Mucosa of descending colon (tissue), 3 donors: ENCODE measurements at regions not wholly inside any gene's neighbourhood (a gene's known extent, or its start where the extent isn't known, plus 50 kb on each side); places are given as distances from the start of the nearest gene placed in this dataset.
"Not testable (repeated sequence)": the region's sequence is repeated elsewhere in the genome, so short reads cannot be mapped to it uniquely, and the experiment has no call there.

ENCODE experiments used
- ATAC-seq: fragments of 200-7000 bp; cut with Tn5 transposase; one replicate; pipeline ENCODE4 v1.9.1; 2020; ENCODE audit warnings: mild to moderate bottlenecking, moderate library complexity
- DNase-seq, 3 donors: peaks; one replicate each; pipeline ENCODE4 v3.0.0-alpha.2; 2020
- H3K36me3 ChIP-seq: fragments of 200-600 bp; one replicate; pipeline ENCODE4 v1.8.0; 2021; ENCODE audit warnings: low read depth, mild to moderate bottlenecking
- H3K4me1 ChIP-seq: fragments of 200-600 bp; one replicate; pipeline ENCODE4 v1.8.0; 2021; ENCODE audit warnings: low read depth, mild to moderate bottlenecking
- H3K4me3 ChIP-seq: fragments of 200-600 bp; one replicate; pipeline ENCODE4 v1.8.0; 2021; ENCODE audit warnings: mild to moderate bottlenecking
- H3K9me3 ChIP-seq: fragments of 200-600 bp; one replicate; pipeline ENCODE4 v1.8.0; 2021; ENCODE audit warnings: mild to moderate bottlenecking
- intact Hi-C, 2 donors: fragments of 100-400 bp; cut with DNase I in 1 of 2; cut with micrococcal nuclease in 1 of 2; formaldehyde crosslinking; loops; one replicate each; pipeline versions ENCODE4 v1.11.0 to v1.11.1; 2022; cut with DNase I, micrococcal nuclease
- TF ChIP-seq, protein P1 (sequence below): fragments of 200-600 bp; IDR thresholded peaks from one replicate; pipeline ENCODE4 v1.8.0; 2022; ENCODE audit warnings: antibody characterized with exemption, mild to moderate bottlenecking
- donor health status: DM: no; HTN: no; CAD: no; lungs with moderate emphysema.
- donor health status: DM: no; HTN: no; CAD: no.
- donor health status: DM: no; HTN: yes; CAD: no.

- no peak overlapping the region for H3K4me3 ChIP-seq
- TF ChIP-seq, protein P1, sequence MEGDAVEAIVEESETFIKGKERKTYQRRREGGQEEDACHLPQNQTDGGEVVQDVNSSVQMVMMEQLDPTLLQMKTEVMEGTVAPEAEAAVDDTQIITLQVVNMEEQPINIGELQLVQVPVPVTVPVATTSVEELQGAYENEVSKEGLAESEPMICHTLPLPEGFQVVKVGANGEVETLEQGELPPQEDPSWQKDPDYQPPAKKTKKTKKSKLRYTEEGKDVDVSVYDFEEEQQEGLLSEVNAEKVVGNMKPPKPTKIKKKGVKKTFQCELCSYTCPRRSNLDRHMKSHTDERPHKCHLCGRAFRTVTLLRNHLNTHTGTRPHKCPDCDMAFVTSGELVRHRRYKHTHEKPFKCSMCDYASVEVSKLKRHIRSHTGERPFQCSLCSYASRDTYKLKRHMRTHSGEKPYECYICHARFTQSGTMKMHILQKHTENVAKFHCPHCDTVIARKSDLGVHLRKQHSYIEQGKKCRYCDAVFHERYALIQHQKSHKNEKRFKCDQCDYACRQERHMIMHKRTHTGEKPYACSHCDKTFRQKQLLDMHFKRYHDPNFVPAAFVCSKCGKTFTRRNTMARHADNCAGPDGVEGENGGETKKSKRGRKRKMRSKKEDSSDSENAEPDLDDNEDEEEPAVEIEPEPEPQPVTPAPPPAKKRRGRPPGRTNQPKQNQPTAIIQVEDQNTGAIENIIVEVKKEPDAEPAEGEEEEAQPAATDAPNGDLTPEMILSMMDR, result no peak
- no peaks in the 10 kb centered on the region for H3K9me3 ChIP-seq
- DNase-seq (peak in 1 of 3 donors; percentile 19), ATAC-seq (no peak)
- H3K36me3 ChIP-seq, result no peaks in the 10 kb centered on the region
- H3K4me1 ChIP-seq, result no peaks in the 10 kb centered on the region
- intact Hi-C loops, result no loop called here
Measured at GRCh38 chr10:46216836-46217751, 69.7 kb upstream of the ANTXRL start.

DNA sequence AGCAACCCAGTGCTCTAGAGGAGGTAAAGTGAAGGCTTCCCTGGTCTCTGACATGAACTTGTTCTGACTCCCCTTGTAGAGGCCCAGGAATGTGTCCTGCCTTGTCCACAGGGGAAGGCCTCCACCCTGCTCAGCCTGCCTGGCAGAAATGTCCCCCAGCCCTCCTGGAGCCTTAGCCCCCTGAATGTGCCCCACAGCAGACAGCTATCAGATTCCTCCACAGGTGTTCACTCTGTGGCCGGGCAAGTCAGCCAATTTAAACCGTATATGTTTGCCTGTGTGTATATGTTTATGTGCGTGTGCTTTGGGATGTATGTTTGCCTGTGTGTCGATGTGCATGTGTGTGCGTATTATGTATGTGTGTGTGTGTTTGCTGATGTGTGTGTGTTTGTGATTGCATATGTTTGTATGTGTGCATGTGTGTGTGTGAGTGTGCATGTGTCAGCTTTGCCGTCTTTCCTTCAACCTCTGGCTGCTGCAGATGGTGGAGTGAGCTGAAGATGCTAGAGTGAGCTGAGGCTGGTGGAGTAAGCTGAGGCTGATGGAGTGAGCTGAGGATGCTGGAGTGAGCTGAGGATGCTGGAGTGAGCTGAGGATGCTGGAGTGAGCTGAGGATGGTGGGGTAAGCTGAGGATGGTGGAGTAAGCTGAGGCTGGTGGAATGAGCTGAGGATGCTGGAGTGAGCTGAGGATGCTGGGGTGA is 68.9 kb upstream of the ANTXRL start:
- Histone ChIP-seq H3K9me3 (no peaks in the 10 kb centered on the region), H3K4me3 (no peak overlapping the region), H3K4me1 (no peaks in the 10 kb centered on the region), H3K36me3 (no peaks in the 10 kb centered on the region)
- intact Hi-C loops, result no loop called here
- no peak for ATAC-seq
- TF ChIP-seq, protein P1, result no peak
- peak in 1 of 3 donors; percentile 4 for DNase-seq

DNA sequence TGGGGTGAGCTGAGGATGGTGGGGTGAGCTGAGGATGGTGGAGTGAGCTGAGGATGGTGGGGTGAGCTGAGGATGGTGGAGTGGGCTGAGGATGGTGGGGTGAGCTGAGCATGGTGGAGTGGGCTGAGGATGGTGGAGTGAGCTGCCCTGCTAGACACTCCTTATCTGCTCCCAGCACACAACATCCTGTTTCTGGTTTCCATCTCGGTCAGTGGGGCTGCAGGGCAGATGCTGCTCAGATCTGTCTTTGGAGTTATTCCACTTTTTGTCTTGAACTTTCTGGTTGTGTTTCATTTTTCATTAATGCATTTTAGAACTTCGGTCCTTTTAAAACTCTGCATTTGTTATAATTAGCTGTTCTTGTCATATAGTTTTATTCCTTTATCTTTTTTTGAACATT is 67.9 kb upstream of the ANTXRL start:
- intact Hi-C loops, result no loop called here
- TF ChIP-seq, protein P1, result no peak
- no peak for DNase-seq
- Histone ChIP-seq H3K9me3 (no peaks in the 10 kb centered on the region), H3K4me1 (no peaks in the 10 kb centered on the region), H3K36me3 (no peaks in the 10 kb centered on the region), H3K4me3 (no peak overlapping the region)
- no peak for ATAC-seq

DNA sequence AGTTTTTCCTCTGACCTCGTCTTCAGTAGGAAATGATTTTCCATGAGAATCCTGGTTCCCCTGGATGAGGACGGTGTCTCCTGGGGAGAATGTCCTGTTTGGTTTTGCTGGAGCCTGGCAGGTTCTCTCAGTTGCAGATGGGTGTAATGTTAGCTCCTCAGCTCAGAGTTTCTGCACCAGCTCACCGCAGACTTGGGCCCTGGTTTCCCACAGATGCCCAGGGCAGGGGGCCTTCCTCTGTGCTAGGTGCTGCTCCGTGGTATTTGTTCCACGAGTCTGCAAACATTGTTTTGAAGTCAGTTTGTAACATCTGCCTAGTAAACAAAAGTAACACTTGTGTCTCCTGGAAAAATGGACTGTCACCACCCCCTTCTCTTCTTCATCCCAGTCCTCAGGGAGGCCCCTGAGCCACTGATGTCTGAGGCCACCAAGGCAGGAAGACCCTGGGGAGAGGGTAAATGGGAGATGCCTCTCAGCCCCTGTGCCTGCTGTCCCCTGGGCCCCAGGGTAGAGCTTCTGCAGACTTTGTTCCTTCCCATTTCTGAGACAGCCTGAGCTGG is 67.3 kb upstream of the ANTXRL start:
- H3K4me1 ChIP-seq, ATAC-seq, intact Hi-C loops, H3K9me3 ChIP-seq, H3K36me3 ChIP-seq, H3K4me3 ChIP-seq, DNase-seq: not testable (repeated sequence)

GRCh38 chr10:46220187-46220586 is 66.6 kb upstream of the ANTXRL start:
- Histone ChIP-seq H3K36me3 (no peaks in the 10 kb centered on the region), H3K4me1 (no peaks in the 10 kb centered on the region), H3K9me3 (no peaks in the 10 kb centered on the region), H3K4me3 (no peak overlapping the region)
- intact Hi-C loops, result no loop called here
- TF ChIP-seq, protein P1, result no peak
- no peak for ATAC-seq
- peak in 1 of 3 donors; percentile 12 for DNase-seq
